CD8-positive, alpha-beta memory T cell (primary cell): ENCODE measurements at regions not wholly inside any gene's neighbourhood (a gene's known extent, or its start where the extent isn't known, plus 50 kb on each side); places are given as distances from the start of the nearest gene placed in this dataset.
"Not testable (repeated sequence)": the region's sequence is repeated elsewhere in the genome, so short reads cannot be mapped to it uniquely, and the experiment has no call there.

Experiments used
- CTCF ChIA-PET: fragments of 350-600 bp; sonication (Branson Sonifier 250); formaldehyde crosslinking; loops from one replicate; lab custom pipeline; 2021; ENCODE audit warnings: antibody characterized with exemption; lab: Charles Lee
- POLR2A ChIA-PET: fragments of 350-600 bp; sonication (Branson Sonifier 250); formaldehyde crosslinking; loops from one replicate; lab custom pipeline; 2021; ENCODE audit warnings: antibody characterized with exemption; lab: Charles Lee
- DNase-seq, 5 donors: peaks; one replicate each; pipeline versions ENCODE4 v3.0.0 to v3.0.0-alpha.2; 2020 to 2022; ENCODE audit warnings: mixed read lengths in 1 of 5
- H3K27ac ChIP-seq: one replicate; pipeline ENCODE4 v1.7.0; 2013; ENCODE audit warnings: low read depth, mild to moderate bottlenecking, low read length, moderate library complexity
- H3K27me3 ChIP-seq: 2 replicates; pipeline ENCODE4 v1.7.0; 2013; ENCODE audit warnings: low read length, mild to moderate bottlenecking; ENCODE audit not compliant: insufficient read depth, poor library complexity, severe bottlenecking
- H3K36me3 ChIP-seq: 2 replicates; pipeline ENCODE4 v1.7.0; 2013; ENCODE audit warnings: mild to moderate bottlenecking, low read length, moderate library complexity; ENCODE audit not compliant: insufficient read depth
- H3K4me1 ChIP-seq: 2 replicates; pipeline ENCODE4 v1.7.0; 2013; ENCODE audit warnings: mild to moderate bottlenecking, low read length, moderate library complexity; ENCODE audit not compliant: insufficient read depth
- H3K4me3 ChIP-seq: 2 replicates; pipeline ENCODE4 v1.7.0; 2013; ENCODE audit warnings: mild to moderate bottlenecking, low read length
- H3K9me3 ChIP-seq: 2 replicates; pipeline ENCODE4 v1.7.0; 2013; ENCODE audit warnings: mild to moderate bottlenecking, low read length
- H3K27ac Mint-ChIP-seq, 8 donors: one replicate each; pipeline ENCODE4 v1.8.0; 2020 to 2021; ENCODE audit warnings: mixed read lengths in 8 of 8, mild to moderate bottlenecking in 6 of 8, inconsistent platforms in 3 of 8, moderate library complexity in 3 of 8
- H3K27me3 Mint-ChIP-seq, 2 donors: one replicate each; pipeline ENCODE4 v1.8.0; 2020 to 2021; ENCODE audit warnings: mixed read lengths in 2 of 2, mild to moderate bottlenecking in 1 of 2, moderate library complexity in 1 of 2
- H3K36me3 Mint-ChIP-seq, 3 donors: one replicate each; pipeline ENCODE4 v1.8.0; 2020 to 2021; ENCODE audit warnings: mixed read lengths in 3 of 3, inconsistent platforms in 1 of 3, mild to moderate bottlenecking in 1 of 3
- H3K4me1 Mint-ChIP-seq, 3 donors: one replicate each; pipeline ENCODE4 v1.8.0; 2020 to 2021; ENCODE audit warnings: mixed read lengths in 3 of 3, inconsistent platforms in 1 of 3, mild to moderate bottlenecking in 1 of 3
- H3K4me3 Mint-ChIP-seq, 7 donors: one replicate each; pipeline ENCODE4 v1.8.0; 2020 to 2021; ENCODE audit warnings: mixed read lengths in 7 of 7, mild to moderate bottlenecking in 6 of 7, moderate library complexity in 4 of 7, inconsistent platforms in 2 of 7
- H3K9me3 Mint-ChIP-seq, 5 donors: one replicate each; pipeline ENCODE4 v1.8.0; 2020 to 2022; ENCODE audit warnings: mixed read lengths in 5 of 5, mild to moderate bottlenecking in 3 of 5, moderate library complexity in 2 of 5, inconsistent platforms in 1 of 5

GRCh38 chr15:20148679-20149078 is 392.9 kb downstream of the GOLGA6L6 start:
- DNase-seq, H3K4me3 Mint-ChIP-seq, H3K27me3 ChIP-seq, CTCF ChIA-PET, H3K4me1 ChIP-seq, H3K27ac Mint-ChIP-seq, POLR2A ChIA-PET, H3K27ac ChIP-seq, H3K9me3 Mint-ChIP-seq, H3K4me3 ChIP-seq, H3K4me1 Mint-ChIP-seq, H3K36me3 Mint-ChIP-seq, H3K9me3 ChIP-seq, H3K27me3 Mint-ChIP-seq, H3K36me3 ChIP-seq: not testable (repeated sequence)

- DNase-seq, H3K4me3 Mint-ChIP-seq, CTCF ChIA-PET, H3K27ac Mint-ChIP-seq, H3K27ac ChIP-seq, H3K27me3 ChIP-seq, H3K4me1 ChIP-seq, H3K9me3 Mint-ChIP-seq, H3K36me3 ChIP-seq, H3K4me1 Mint-ChIP-seq, POLR2A ChIA-PET, H3K9me3 ChIP-seq, H3K36me3 Mint-ChIP-seq, H3K27me3 Mint-ChIP-seq, H3K4me3 ChIP-seq: not testable (repeated sequence)
Measured at GRCh38 chr15:20148008-20148407, 393.6 kb downstream of the GOLGA6L6 start.

- H3K27ac ChIP-seq, H3K9me3 Mint-ChIP-seq, H3K9me3 ChIP-seq, H3K27ac Mint-ChIP-seq, DNase-seq, H3K36me3 Mint-ChIP-seq, POLR2A ChIA-PET, H3K27me3 ChIP-seq, H3K4me1 Mint-ChIP-seq, H3K4me1 ChIP-seq, H3K36me3 ChIP-seq, H3K4me3 Mint-ChIP-seq, H3K27me3 Mint-ChIP-seq, CTCF ChIA-PET, H3K4me3 ChIP-seq: not testable (repeated sequence)
Measured at GRCh38 chr15:20144333-20145036, 397.1 kb downstream of the GOLGA6L6 start.

- H3K27ac ChIP-seq, H3K4me1 Mint-ChIP-seq, H3K4me3 Mint-ChIP-seq, H3K27ac Mint-ChIP-seq, CTCF ChIA-PET, POLR2A ChIA-PET, H3K9me3 Mint-ChIP-seq, H3K4me1 ChIP-seq, H3K36me3 Mint-ChIP-seq, H3K27me3 ChIP-seq, H3K4me3 ChIP-seq, H3K27me3 Mint-ChIP-seq, H3K9me3 ChIP-seq, H3K36me3 ChIP-seq: not testable (repeated sequence)
- DNase-seq, result peak in 1 of 5 donors; percentile 26
Measured at GRCh38 chr15:20142906-20143305, 398.7 kb downstream of the GOLGA6L6 start.

GRCh38 chr15:20142410-20142809 is 399.2 kb downstream of the GOLGA6L6 start:
- CTCF ChIA-PET, POLR2A ChIA-PET, H3K36me3 Mint-ChIP-seq: not testable (repeated sequence)

GRCh38 chr15:20124668-20125067 is 416.9 kb downstream of the GOLGA6L6 start:
- DNase-seq, H3K4me3 Mint-ChIP-seq, H3K27me3 Mint-ChIP-seq, H3K36me3 ChIP-seq, H3K27ac Mint-ChIP-seq, H3K9me3 Mint-ChIP-seq, CTCF ChIA-PET, H3K4me1 Mint-ChIP-seq, H3K27ac ChIP-seq, POLR2A ChIA-PET, H3K4me1 ChIP-seq, H3K36me3 Mint-ChIP-seq, H3K4me3 ChIP-seq, H3K27me3 ChIP-seq, H3K9me3 ChIP-seq: not testable (repeated sequence)

More at GRCh38 chr15:20142410-20142809, 399.2 kb downstream of the GOLGA6L6 start:
- not testable (repeated sequence) for H3K4me3 Mint-ChIP-seq, H3K9me3 Mint-ChIP-seq, H3K27me3 ChIP-seq, H3K27me3 Mint-ChIP-seq, DNase-seq, H3K4me1 ChIP-seq, H3K4me3 ChIP-seq, H3K4me1 Mint-ChIP-seq, H3K27ac Mint-ChIP-seq, H3K36me3 ChIP-seq, H3K9me3 ChIP-seq, H3K27ac ChIP-seq

- Mint-ChIP-seq H3K4me3 (no peak overlapping the region), H3K9me3 (no peaks in the 10 kb centered on the region), H3K27me3 (no peaks in the 10 kb centered on the region), H3K27ac (no peak overlapping the region), H3K36me3 (no peaks in the 10 kb centered on the region), H3K4me1 (no peaks in the 10 kb centered on the region)
- Histone ChIP-seq H3K27me3 (no peaks in the 10 kb centered on the region), H3K4me1 (no peaks in the 10 kb centered on the region), H3K4me3 (no peak overlapping the region), H3K36me3 (no peaks in the 10 kb centered on the region), H3K9me3 (no peaks in the 10 kb centered on the region), H3K27ac (no peak overlapping the region)
- CTCF ChIA-PET, result no interaction called here
- POLR2A ChIA-PET, result no interaction called here
- peak in 2 of 5 donors; percentile 0 to 35 for DNase-seq
Measured at GRCh38 chr15:20106026-20106425, 435.6 kb downstream of the GOLGA6L6 start.

GRCh38 chr15:20105011-20105990 is 436.3 kb downstream of the GOLGA6L6 start:
- H3K27me3 Mint-ChIP-seq, H3K27ac Mint-ChIP-seq, H3K27ac ChIP-seq, H3K4me3 ChIP-seq, H3K4me1 Mint-ChIP-seq, H3K4me1 ChIP-seq, H3K4me3 Mint-ChIP-seq, H3K36me3 Mint-ChIP-seq, H3K27me3 ChIP-seq, H3K36me3 ChIP-seq, POLR2A ChIA-PET, H3K9me3 ChIP-seq, CTCF ChIA-PET, H3K9me3 Mint-ChIP-seq: not testable (repeated sequence)
- peak in 1 of 5 donors; percentile 39 for DNase-seq
